Stomach (tissue), 4 donors: ENCODE measurements at regions not wholly inside any gene's neighbourhood (a gene's known extent, or its start where the extent isn't known, plus 50 kb on each side); places are given as distances from the start of the nearest gene placed in this dataset.

Experiments used
- EP300 ChIP-seq: sonication (generic); formaldehyde crosslinking; IDR thresholded peaks from one replicate; pipeline ENCODE4 v1.6.1; 2017; ENCODE audit warnings: antibody characterized with exemption
- POLR2A ChIP-seq, 4 donors: fragments of 450-650 bp; IDR thresholded peaks; one replicate each; pipeline ENCODE4 v1.6.1; 2016; ENCODE audit warnings: antibody characterized with exemption in 4 of 4, control low read depth in 2 of 4, mild to moderate bottlenecking in 1 of 4, moderate library complexity in 1 of 4
- POLR2AphosphoS5 ChIP-seq, 3 donors: sonication (generic); formaldehyde crosslinking; IDR thresholded peaks; one replicate each; pipeline ENCODE4 v1.6.1; 2016; ENCODE audit warnings: antibody characterized with exemption in 3 of 3
- TF ChIP-seq, protein P1 (sequence below), 7 experiments: fragments of 450-650 bp in 4 of 7; fragments of 200-600 bp in 3 of 7; sonication (generic) in 3 of 7; IDR thresholded peaks; one replicate each; pipeline ENCODE4 v1.5.1; 2016 to 2019; ENCODE audit warnings: antibody characterized with exemption in 7 of 7, control low read depth in 2 of 7, mild to moderate bottlenecking in 1 of 7

DNA sequence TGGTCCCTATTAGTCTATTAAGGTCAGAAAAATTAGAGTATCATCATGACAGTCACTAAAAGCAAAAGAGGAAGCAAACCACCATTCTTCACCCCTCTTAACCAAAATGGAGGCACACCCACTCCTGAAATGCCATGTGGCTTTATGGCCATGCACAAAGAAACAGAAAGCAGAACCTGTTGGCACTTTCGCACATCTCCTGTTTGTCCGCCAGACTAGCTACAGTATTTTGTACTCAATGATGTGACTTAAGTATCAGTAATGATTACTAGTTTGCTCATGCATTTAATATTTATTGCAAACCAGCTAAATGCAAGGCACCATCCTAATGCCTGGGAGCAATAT, 70.2 kb upstream of the GNAO1 start:
- TF ChIP-seq, protein P1, sequence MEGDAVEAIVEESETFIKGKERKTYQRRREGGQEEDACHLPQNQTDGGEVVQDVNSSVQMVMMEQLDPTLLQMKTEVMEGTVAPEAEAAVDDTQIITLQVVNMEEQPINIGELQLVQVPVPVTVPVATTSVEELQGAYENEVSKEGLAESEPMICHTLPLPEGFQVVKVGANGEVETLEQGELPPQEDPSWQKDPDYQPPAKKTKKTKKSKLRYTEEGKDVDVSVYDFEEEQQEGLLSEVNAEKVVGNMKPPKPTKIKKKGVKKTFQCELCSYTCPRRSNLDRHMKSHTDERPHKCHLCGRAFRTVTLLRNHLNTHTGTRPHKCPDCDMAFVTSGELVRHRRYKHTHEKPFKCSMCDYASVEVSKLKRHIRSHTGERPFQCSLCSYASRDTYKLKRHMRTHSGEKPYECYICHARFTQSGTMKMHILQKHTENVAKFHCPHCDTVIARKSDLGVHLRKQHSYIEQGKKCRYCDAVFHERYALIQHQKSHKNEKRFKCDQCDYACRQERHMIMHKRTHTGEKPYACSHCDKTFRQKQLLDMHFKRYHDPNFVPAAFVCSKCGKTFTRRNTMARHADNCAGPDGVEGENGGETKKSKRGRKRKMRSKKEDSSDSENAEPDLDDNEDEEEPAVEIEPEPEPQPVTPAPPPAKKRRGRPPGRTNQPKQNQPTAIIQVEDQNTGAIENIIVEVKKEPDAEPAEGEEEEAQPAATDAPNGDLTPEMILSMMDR (IDR thresholded peaks at IDR 0.05), result no peak
- TF ChIP-seq POLR2A (IDR thresholded peaks at IDR 0.05) (no peak), EP300 (no peak), POLR2AphosphoS5 (IDR thresholded peaks at IDR 0.05) (no peak)
